ENCODE measurements at regions not wholly inside any gene's neighbourhood (a gene's known extent, or its start where the extent isn't known, plus 50 kb on each side); places are given as distances from the start of the nearest gene placed in this dataset.
"Not testable (repeated sequence)": the region's sequence is repeated elsewhere in the genome, so short reads cannot be mapped to it uniquely, and the experiment has no call there.

DNA sequence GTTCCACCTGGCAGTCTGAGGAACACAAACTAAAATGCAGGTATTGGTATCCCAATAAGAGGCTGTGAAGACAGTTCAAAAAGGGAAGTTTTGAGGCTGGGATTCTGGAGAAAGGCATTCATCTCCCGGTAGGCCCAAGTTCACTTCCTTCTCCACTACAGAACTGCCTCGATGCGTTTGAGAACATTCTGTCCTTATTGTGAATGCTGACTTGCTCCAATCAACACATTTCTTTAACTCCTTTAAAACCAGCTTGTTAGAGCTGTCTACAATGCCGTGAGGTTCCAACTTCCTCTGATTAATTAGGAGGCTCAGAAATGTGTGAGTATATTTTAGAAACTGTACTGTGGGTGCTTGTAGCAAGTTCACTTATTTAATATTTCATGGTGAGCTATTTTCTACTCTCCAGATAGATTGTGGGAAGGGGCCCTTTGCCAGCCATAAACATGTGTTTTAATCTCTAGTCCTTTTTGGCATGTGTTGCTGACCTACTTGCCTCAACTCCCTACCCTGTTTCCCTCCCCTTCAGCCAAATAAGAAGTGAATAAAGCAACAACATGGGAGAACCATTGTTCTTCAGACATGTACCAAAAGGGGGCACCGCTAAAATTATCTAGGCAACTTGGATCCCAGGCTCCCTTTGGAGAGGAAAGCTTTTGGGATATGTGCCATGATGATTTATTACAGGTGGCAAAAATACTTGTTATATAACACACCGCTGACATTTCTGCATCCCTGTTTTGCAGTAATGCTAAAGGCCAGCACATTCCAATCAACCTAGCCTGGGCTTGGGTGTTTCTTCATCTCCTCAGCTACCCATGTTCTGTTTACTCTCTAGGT is 245.6 kb downstream of the BLID start:
- Histone ChIP-seq H3K27me3 (ENCODE audit: control insufficient read depth, insufficient read depth, low read length) (no peaks in the 10 kb centered on the region), H3K9ac (ENCODE audit: low read length) (no peak overlapping the region), H3K4me1 (ENCODE audit: control insufficient read depth, insufficient read depth, low read length) (peaks cover 4% of the 10 kb centered on the region; the same call in 1 of the 2 replicates), H3K27ac (ENCODE audit: low read depth, low read length) (no peak overlapping the region), H3K4me3 (ENCODE audit: low read depth, low read length) (no peak overlapping the region), H3K9me3 (ENCODE audit: control insufficient read depth, insufficient read depth, low read depth, low read length) (no peaks in the 10 kb centered on the region), H3K36me3 (ENCODE audit: control insufficient read depth, insufficient read depth, low read length) (no peaks in the 10 kb centered on the region)

DNA sequence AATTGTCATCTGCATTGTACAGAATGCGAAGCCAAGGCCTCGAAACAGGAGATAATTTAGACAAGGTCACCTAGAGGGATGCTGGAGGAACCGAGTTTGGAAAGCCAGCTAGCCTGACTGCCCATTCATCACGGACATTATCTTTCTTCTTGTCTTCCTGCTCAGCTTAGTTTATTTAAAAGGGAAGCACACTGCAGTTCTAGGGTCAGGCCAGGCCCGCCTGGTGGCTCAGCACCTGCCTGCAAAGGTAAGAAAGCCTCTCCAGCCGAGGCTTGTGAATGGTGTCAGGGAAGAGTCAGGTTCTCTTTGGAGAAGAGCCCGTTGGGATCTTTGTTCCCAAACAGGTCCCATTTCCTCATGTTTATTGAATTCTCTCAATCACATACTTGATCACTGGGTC is 246.5 kb downstream of the BLID start:
- no peak overlapping the region for H3K27ac ChIP-seq (ENCODE audit: low read depth, low read length)
- peaks cover 4% of the 10 kb centered on the region; the same call in 1 of the 2 replicates for H3K4me1 ChIP-seq (ENCODE audit: control insufficient read depth, insufficient read depth, low read length)
- no peak overlapping the region for H3K4me3 ChIP-seq (ENCODE audit: low read depth, low read length)
- H3K36me3 ChIP-seq (ENCODE audit: control insufficient read depth, insufficient read depth, low read length), result no peaks in the 10 kb centered on the region
- no peak overlapping the region for H3K9ac ChIP-seq (ENCODE audit: low read length)
- H3K27me3 ChIP-seq (ENCODE audit: control insufficient read depth, insufficient read depth, low read length), result no peaks in the 10 kb centered on the region
- H3K9me3 ChIP-seq (ENCODE audit: control insufficient read depth, insufficient read depth, low read depth, low read length), result no peaks in the 10 kb centered on the region

- H3K9ac ChIP-seq (ENCODE audit: low read length), result no peak overlapping the region
- no peak overlapping the region for H3K27ac ChIP-seq (ENCODE audit: low read depth, low read length)
- peaks cover under 1% of the 10 kb centered on the region; the same call in 1 of the 2 replicates for H3K9me3 ChIP-seq (ENCODE audit: control insufficient read depth, insufficient read depth, low read depth, low read length)
- H3K4me3 ChIP-seq (ENCODE audit: low read depth, low read length), result no peak overlapping the region
- peaks cover 4% of the 10 kb centered on the region; the same call in 1 of the 2 replicates for H3K4me1 ChIP-seq (ENCODE audit: control insufficient read depth, insufficient read depth, low read length)
- no peaks in the 10 kb centered on the region for H3K27me3 ChIP-seq (ENCODE audit: control insufficient read depth, insufficient read depth, low read length)
- H3K36me3 ChIP-seq (ENCODE audit: control insufficient read depth, insufficient read depth, low read length), result no peaks in the 10 kb centered on the region
Measured at GRCh38 chr11:121866754-121867153, 249.3 kb downstream of the BLID start.

DNA sequence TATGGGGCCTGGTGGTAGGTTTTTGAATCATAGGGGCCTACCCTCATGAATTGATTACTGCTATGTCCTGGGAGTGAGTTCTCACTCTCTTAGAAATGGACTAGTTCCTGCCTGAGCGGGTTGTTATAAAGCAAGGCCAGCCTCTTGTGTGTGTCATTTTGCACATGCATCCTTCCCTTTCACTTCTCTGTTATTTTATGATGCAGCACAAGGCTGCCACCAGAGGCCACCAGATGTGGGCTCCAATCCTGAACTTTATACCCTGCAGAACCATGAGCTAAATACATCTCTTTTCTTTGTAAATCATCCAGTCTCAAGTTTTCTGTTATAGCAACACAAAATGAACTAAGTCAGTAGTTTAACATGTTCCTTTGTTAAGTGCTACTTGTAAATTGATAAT is 251.4 kb downstream of the BLID start:
- Histone ChIP-seq H3K27me3 (ENCODE audit: control insufficient read depth, insufficient read depth, low read length) (no peaks in the 10 kb centered on the region), H3K4me1 (ENCODE audit: control insufficient read depth, insufficient read depth, low read length) (no peaks in the 10 kb centered on the region), H3K9me3 (ENCODE audit: control insufficient read depth, insufficient read depth, low read depth, low read length) (peaks cover 2% of the 10 kb centered on the region), H3K4me3 (ENCODE audit: low read depth, low read length) (no peak overlapping the region), H3K27ac (ENCODE audit: low read depth, low read length) (no peak overlapping the region), H3K9ac (ENCODE audit: low read length) (no peak overlapping the region), H3K36me3 (ENCODE audit: control insufficient read depth, insufficient read depth, low read length) (no peaks in the 10 kb centered on the region)

DNA sequence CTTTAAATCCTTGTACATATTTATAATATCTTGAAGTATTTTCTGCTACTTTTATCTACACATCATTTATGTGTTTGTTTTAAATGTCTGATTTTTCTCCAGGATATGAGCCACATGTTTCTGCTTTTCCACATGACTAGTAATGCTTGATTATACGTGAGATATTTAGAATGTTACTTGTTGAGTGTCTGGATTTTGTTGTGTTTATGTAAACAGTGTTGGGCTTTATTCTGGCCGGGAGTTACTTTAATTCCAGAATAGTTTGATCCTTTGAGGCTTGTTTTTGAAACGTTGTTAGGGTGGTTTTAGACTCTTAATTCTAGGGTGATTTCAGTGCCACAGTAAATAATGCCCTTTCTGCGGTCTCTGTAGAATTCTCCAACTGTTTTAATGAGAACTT is 252.9 kb downstream of the BLID start:
- H3K9me3 ChIP-seq (ENCODE audit: control insufficient read depth, insufficient read depth, low read depth, low read length), result peaks cover 2% of the 10 kb centered on the region
- no peaks in the 10 kb centered on the region for H3K36me3 ChIP-seq (ENCODE audit: control insufficient read depth, insufficient read depth, low read length)
- H3K4me3 ChIP-seq (ENCODE audit: low read depth, low read length), result no peak overlapping the region
- no peaks in the 10 kb centered on the region for H3K4me1 ChIP-seq (ENCODE audit: control insufficient read depth, insufficient read depth, low read length)
- H3K27me3 ChIP-seq (ENCODE audit: control insufficient read depth, insufficient read depth, low read length), result no peaks in the 10 kb centered on the region
- H3K9ac ChIP-seq (ENCODE audit: low read length), result no peak overlapping the region
- no peak overlapping the region for H3K27ac ChIP-seq (ENCODE audit: low read depth, low read length)

DNA sequence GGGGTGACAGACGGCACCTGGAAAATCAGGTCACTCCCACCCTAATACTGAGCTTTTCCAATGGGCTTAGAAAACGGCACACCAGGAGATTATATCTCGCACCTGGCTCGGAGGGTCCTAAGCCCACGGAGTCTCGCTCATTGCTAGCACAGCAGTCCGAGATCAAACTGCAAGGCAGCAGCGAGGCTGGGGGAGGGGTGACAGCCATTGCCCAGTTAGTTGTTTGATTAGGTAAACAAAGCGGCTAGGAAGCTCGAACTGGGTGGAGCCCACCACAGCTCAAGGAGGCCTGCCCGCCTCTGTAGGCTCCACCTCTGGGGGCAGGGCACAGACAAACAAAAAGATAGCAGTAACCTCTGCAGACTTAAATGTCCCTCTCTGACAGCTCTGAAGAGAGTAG is 260.9 kb downstream of the BLID start:
- H3K4me3 ChIP-seq (ENCODE audit: low read depth, low read length); H3K27ac ChIP-seq (ENCODE audit: low read depth, low read length); H3K27me3 ChIP-seq (ENCODE audit: control insufficient read depth, insufficient read depth, low read length); H3K4me1 ChIP-seq (ENCODE audit: control insufficient read depth, insufficient read depth, low read length); H3K9ac ChIP-seq (ENCODE audit: low read length); H3K36me3 ChIP-seq (ENCODE audit: control insufficient read depth, insufficient read depth, low read length): not testable (repeated sequence)
- H3K9me3 ChIP-seq (ENCODE audit: control insufficient read depth, insufficient read depth, low read depth, low read length), result peaks cover 17% of the 10 kb centered on the region

- H3K4me3 ChIP-seq (ENCODE audit: low read depth, low read length), result no peak overlapping the region
- H3K4me1 ChIP-seq (ENCODE audit: control insufficient read depth, insufficient read depth, low read length), result peaks cover 6% of the 10 kb centered on the region; the same call in 1 of the 2 replicates
- no peaks in the 10 kb centered on the region for H3K36me3 ChIP-seq (ENCODE audit: control insufficient read depth, insufficient read depth, low read length)
- no peaks in the 10 kb centered on the region for H3K27me3 ChIP-seq (ENCODE audit: control insufficient read depth, insufficient read depth, low read length)
- no peaks in the 10 kb centered on the region for H3K9me3 ChIP-seq (ENCODE audit: control insufficient read depth, insufficient read depth, low read depth, low read length)
- no peak overlapping the region for H3K27ac ChIP-seq (ENCODE audit: low read depth, low read length)
- H3K9ac ChIP-seq (ENCODE audit: low read length), result no peak overlapping the region
Measured at GRCh38 chr11:121844016-121844415, 272.0 kb downstream of the BLID start.

DNA sequence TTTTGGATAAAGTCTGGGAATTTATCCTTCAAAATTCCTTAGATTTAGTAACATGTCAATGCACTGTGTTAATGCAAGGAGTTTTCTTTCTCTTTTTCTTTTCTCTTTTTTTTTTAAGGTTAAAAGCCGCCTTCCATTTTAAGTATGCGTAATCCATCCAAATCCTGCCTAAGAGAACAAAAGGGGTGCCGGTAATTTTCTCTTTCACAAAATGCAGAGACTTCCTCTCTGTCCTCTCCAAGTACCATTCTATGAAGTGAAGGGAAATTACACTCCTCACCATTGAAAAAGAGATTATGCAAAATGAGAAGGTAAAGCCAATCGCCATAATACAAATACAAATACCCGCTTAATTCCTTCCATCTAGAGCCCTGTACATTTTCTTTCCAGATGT is 273.8 kb downstream of the BLID start:
- H3K4me1 ChIP-seq (ENCODE audit: control insufficient read depth, insufficient read depth, low read length), result peaks cover 6% of the 10 kb centered on the region; the same call in 1 of the 2 replicates
- no peaks in the 10 kb centered on the region for H3K27me3 ChIP-seq (ENCODE audit: control insufficient read depth, insufficient read depth, low read length)
- no peaks in the 10 kb centered on the region for H3K9me3 ChIP-seq (ENCODE audit: control insufficient read depth, insufficient read depth, low read depth, low read length)
- H3K36me3 ChIP-seq (ENCODE audit: control insufficient read depth, insufficient read depth, low read length), result no peaks in the 10 kb centered on the region
- H3K4me3 ChIP-seq (ENCODE audit: low read depth, low read length), result no peak overlapping the region
- no peak overlapping the region for H3K9ac ChIP-seq (ENCODE audit: low read length)
- no peak overlapping the region for H3K27ac ChIP-seq (ENCODE audit: low read depth, low read length)

DNA sequence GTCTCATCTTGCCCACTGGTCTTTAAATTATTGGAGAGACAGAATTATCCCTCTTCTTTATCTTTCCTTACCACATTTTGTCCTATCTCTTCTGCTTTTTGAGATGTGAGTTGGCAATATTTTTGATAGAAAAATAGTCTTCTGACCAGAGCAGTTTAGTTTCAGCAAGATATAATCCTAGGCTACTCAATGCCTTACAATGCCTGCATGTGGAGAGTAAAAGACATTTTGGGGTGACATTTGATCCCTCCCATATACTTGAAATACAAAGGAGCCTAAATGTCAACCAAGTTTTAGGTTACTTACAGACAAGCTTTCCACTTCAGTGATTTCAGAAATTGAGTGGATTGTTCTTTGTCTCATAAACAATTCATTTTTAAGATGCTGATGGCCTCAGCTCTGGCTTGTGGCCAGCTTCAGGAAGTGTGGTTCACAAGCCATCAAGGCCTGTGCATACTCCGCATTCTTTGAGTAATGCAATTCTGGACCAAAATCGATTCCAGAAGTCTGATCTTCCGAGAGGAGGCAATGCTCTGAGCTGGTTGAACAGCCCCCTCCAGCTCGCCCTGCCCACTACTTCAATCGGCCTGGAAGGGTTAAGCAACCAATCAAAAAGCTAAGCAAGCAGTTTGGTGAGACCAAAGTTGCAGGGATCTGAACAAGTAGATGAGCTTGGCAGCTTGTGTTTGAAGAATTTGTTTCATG is 274.4 kb downstream of the BLID start:
- no peaks in the 10 kb centered on the region for H3K9me3 ChIP-seq (ENCODE audit: control insufficient read depth, insufficient read depth, low read depth, low read length)
- H3K9ac ChIP-seq (ENCODE audit: low read length), result no peak overlapping the region
- H3K27ac ChIP-seq (ENCODE audit: low read depth, low read length), result no peak overlapping the region
- H3K36me3 ChIP-seq (ENCODE audit: control insufficient read depth, insufficient read depth, low read length), result no peaks in the 10 kb centered on the region
- H3K4me3 ChIP-seq (ENCODE audit: low read depth, low read length), result no peak overlapping the region
- peaks cover 6% of the 10 kb centered on the region; the same call in 1 of the 2 replicates for H3K4me1 ChIP-seq (ENCODE audit: control insufficient read depth, insufficient read depth, low read length)
- no peaks in the 10 kb centered on the region for H3K27me3 ChIP-seq (ENCODE audit: control insufficient read depth, insufficient read depth, low read length)

GRCh38 chr11:121839781-121840180 is 276.2 kb downstream of the BLID start:
- Histone ChIP-seq H3K27me3 (ENCODE audit: control insufficient read depth, insufficient read depth, low read length) (no peaks in the 10 kb centered on the region), H3K27ac (ENCODE audit: low read depth, low read length) (no peak overlapping the region), H3K9ac (ENCODE audit: low read length) (no peak overlapping the region), H3K4me1 (ENCODE audit: control insufficient read depth, insufficient read depth, low read length) (peaks cover 6% of the 10 kb centered on the region; the same call in 1 of the 2 replicates), H3K9me3 (ENCODE audit: control insufficient read depth, insufficient read depth, low read depth, low read length) (no peaks in the 10 kb centered on the region), H3K36me3 (ENCODE audit: control insufficient read depth, insufficient read depth, low read length) (no peaks in the 10 kb centered on the region), H3K4me3 (ENCODE audit: low read depth, low read length) (no peak overlapping the region)

DNA sequence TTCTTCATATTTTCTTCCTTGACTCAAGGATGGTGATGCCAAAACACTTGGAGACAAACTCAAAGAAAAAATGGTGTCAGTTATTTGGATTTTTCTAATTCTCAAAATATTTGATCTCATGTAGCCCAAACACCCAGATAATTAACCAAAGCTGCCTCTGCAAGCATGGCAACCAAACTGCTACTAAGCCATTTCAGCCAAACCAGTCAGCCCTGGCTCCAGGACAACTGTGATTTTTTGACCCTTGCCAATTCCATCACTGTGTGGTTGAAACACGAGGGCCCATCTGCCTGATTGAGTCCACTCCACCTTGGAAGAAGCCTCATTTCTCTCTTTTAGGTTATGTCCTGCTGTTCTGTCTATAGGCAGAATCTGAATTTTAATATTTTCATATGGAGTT is 277.4 kb downstream of the BLID start:
- Histone ChIP-seq H3K27me3 (ENCODE audit: control insufficient read depth, insufficient read depth, low read length) (no peaks in the 10 kb centered on the region), H3K9me3 (ENCODE audit: control insufficient read depth, insufficient read depth, low read depth, low read length) (no peaks in the 10 kb centered on the region), H3K27ac (ENCODE audit: low read depth, low read length) (no peak overlapping the region), H3K4me3 (ENCODE audit: low read depth, low read length) (no peak overlapping the region), H3K9ac (ENCODE audit: low read length) (no peak overlapping the region), H3K36me3 (ENCODE audit: control insufficient read depth, insufficient read depth, low read length) (no peaks in the 10 kb centered on the region), H3K4me1 (ENCODE audit: control insufficient read depth, insufficient read depth, low read length) (peaks cover 6% of the 10 kb centered on the region; the same call in 1 of the 2 replicates)
